HL-60 (cell line): ENCODE measurements at regions not wholly inside any gene's neighbourhood (a gene's known extent, or its start where the extent isn't known, plus 50 kb on each side); places are given as distances from the start of the nearest gene placed in this dataset.
"Not testable (repeated sequence)": the region's sequence is repeated elsewhere in the genome, so short reads cannot be mapped to it uniquely, and the experiment has no call there.

ENCODE experiments used
- DNase-seq, 2 experiments: peaks; one replicate each; pipeline ENCODE4 v3.0.0-alpha.2; 2010 to 2020; ENCODE audit warnings: low read depth in 1 of 2, low spot score in 1 of 2
- H3K27ac ChIP-seq: fragments of 250-450 bp; sonication (Bioruptor Pico); replicated peaks from 2 replicates; pipeline ENCODE4 v1.5.1; 2020; ENCODE audit warnings: mild to moderate bottlenecking, moderate library complexity
- H3K27me3 ChIP-seq: fragments of 250-450 bp; sonication (Bioruptor Pico); 2 replicates; pipeline ENCODE4 v1.5.1; 2021; ENCODE audit warnings: mild to moderate bottlenecking, moderate library complexity; ENCODE audit not compliant: insufficient read depth, poor library complexity, severe bottlenecking
- H3K4me3 ChIP-seq: replicated peaks from 2 replicates; pipeline ENCODE4 v1.5.1; 2011; ENCODE audit warnings: mild to moderate bottlenecking, control low read depth, low read length; ENCODE audit not compliant: insufficient read depth
- GABPA ChIP-seq: IDR thresholded peaks from 2 replicates; pipeline ENCODE4 v1.6.1; 2012; ENCODE audit warnings: low read depth
- POLR2AphosphoS5 ChIP-seq: IDR thresholded peaks from 2 replicates; pipeline ENCODE4 v1.6.1; 2012; ENCODE audit warnings: low read depth
- SPI1 ChIP-seq: IDR thresholded peaks from 2 replicates; pipeline ENCODE4 v1.6.1; 2012; ENCODE audit warnings: low read depth, mild to moderate bottlenecking, borderline replicate concordance
- TF ChIP-seq, protein P1 (sequence below): IDR thresholded peaks from 2 replicates; pipeline ENCODE4 v1.6.1; 2012; ENCODE audit warnings: low read depth; ENCODE audit not compliant: insufficient replicate concordance
- TF ChIP-seq, protein P2 (sequence below): IDR thresholded peaks from one replicate; pipeline ENCODE4 v1.5.1; 2011; ENCODE audit warnings: low read length, control low read depth, inconsistent platforms; ENCODE audit not compliant: insufficient read depth

DNA sequence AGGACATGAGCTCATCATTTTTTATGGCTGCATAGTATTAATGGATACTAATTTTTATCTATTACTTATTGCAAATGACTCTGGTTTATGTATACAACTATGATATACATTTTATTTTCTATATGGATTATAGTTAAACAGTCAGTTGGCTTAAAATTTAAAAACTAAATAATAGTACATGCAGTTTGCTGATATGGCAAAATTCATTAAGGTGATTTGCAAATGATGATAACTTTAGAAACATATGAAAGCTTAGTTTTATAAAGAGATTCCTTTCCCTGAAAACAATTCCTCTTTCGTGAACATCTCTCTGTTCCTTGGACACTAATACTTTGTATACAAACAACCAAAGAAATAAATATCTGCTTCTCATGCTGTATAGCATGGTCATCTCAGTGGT lies 165.5 kb upstream of the SEMA3E start:
- TF ChIP-seq, protein P1, sequence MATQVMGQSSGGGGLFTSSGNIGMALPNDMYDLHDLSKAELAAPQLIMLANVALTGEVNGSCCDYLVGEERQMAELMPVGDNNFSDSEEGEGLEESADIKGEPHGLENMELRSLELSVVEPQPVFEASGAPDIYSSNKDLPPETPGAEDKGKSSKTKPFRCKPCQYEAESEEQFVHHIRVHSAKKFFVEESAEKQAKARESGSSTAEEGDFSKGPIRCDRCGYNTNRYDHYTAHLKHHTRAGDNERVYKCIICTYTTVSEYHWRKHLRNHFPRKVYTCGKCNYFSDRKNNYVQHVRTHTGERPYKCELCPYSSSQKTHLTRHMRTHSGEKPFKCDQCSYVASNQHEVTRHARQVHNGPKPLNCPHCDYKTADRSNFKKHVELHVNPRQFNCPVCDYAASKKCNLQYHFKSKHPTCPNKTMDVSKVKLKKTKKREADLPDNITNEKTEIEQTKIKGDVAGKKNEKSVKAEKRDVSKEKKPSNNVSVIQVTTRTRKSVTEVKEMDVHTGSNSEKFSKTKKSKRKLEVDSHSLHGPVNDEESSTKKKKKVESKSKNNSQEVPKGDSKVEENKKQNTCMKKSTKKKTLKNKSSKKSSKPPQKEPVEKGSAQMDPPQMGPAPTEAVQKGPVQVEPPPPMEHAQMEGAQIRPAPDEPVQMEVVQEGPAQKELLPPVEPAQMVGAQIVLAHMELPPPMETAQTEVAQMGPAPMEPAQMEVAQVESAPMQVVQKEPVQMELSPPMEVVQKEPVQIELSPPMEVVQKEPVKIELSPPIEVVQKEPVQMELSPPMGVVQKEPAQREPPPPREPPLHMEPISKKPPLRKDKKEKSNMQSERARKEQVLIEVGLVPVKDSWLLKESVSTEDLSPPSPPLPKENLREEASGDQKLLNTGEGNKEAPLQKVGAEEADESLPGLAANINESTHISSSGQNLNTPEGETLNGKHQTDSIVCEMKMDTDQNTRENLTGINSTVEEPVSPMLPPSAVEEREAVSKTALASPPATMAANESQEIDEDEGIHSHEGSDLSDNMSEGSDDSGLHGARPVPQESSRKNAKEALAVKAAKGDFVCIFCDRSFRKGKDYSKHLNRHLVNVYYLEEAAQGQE, result no peak
- TF ChIP-seq, protein P2, sequence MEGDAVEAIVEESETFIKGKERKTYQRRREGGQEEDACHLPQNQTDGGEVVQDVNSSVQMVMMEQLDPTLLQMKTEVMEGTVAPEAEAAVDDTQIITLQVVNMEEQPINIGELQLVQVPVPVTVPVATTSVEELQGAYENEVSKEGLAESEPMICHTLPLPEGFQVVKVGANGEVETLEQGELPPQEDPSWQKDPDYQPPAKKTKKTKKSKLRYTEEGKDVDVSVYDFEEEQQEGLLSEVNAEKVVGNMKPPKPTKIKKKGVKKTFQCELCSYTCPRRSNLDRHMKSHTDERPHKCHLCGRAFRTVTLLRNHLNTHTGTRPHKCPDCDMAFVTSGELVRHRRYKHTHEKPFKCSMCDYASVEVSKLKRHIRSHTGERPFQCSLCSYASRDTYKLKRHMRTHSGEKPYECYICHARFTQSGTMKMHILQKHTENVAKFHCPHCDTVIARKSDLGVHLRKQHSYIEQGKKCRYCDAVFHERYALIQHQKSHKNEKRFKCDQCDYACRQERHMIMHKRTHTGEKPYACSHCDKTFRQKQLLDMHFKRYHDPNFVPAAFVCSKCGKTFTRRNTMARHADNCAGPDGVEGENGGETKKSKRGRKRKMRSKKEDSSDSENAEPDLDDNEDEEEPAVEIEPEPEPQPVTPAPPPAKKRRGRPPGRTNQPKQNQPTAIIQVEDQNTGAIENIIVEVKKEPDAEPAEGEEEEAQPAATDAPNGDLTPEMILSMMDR, result no peak
- TF ChIP-seq SPI1 (no peak), POLR2AphosphoS5 (no peak), GABPA (no peak)
- Histone ChIP-seq H3K27ac (no peak overlapping the region), H3K27me3 (no peaks in the 10 kb centered on the region), H3K4me3 (no peak overlapping the region)
- no peak for DNase-seq

DNA sequence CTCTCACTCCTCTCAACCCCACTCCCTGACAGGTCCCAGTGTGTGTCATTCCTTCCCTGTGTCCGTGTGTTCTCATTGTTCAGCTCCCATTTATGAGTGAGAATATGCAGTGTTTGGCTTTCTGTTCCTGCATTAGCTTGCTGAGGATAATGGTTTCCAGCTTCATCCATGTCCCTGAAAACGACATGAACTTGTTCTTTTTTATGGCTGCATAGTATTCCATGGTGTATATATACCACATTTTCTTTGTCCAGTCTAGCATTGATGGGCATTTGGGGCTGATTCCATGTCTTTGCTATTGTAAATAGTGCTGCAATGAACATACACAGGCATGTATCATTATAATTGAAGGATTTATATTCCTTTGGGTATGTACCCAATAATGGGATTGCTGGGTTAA lies 163.6 kb upstream of the SEMA3E start:
- H3K4me3 ChIP-seq, DNase-seq, H3K27ac ChIP-seq, H3K27me3 ChIP-seq: not testable (repeated sequence)

DNA sequence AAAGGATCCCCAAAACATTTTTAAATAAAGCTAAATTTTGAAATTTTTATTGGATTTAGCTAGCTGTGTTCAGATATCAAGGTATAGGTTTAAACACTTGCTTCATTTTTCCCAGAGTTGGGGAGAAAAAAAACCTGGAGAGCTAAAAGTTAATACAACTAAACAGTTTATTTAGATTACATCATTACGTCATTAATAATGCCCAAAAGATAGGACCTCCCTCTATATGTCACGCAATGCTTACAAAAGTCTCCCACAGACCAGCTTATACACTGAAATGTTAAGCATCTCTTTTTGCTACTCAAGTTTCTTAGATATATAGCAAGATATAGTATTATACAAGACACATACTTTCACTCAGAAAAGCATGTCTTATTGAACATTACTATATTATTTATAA lies 160.0 kb upstream of the SEMA3E start:
- Histone ChIP-seq H3K27me3 (no peaks in the 10 kb centered on the region), H3K27ac (no peak overlapping the region), H3K4me3 (no peak overlapping the region)
- TF ChIP-seq, protein P2, result no peak
- TF ChIP-seq POLR2AphosphoS5 (no peak), SPI1 (no peak), GABPA (no peak)
- TF ChIP-seq, protein P1, result no peak
- no peak for DNase-seq

DNA sequence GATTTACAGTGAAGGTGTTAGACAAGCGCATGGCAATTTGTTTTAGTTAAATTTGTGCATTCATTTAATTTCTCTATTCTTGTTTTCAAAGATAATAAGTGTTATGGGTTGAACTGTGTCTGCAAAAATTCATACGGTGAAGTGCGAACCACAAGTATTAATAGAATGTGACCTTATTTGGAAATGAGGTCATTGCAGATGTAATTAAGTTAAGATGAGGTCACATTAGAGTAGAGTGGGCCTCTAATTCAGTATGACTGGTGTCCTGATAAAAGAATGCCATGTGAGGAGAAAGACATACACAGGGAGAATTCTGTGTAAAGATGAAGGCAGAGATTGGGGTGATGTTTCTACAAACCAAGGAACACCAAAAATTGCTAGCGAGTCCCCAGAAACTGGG lies 158.8 kb upstream of the SEMA3E start:
- no peak overlapping the region for H3K4me3 ChIP-seq
- TF ChIP-seq, protein P1, result no peak
- no peak for TF ChIP-seq GABPA
- no peak for TF ChIP-seq SPI1
- no peak for TF ChIP-seq POLR2AphosphoS5
- TF ChIP-seq, protein P2, result no peak
- H3K27ac ChIP-seq, result no peak overlapping the region
- no peak for DNase-seq
- no peaks in the 10 kb centered on the region for H3K27me3 ChIP-seq
